CD4-positive, alpha-beta T cell (primary cell): ENCODE measurements at regions not wholly inside any gene's neighbourhood (a gene's known extent, or its start where the extent isn't known, plus 50 kb on each side); places are given as distances from the start of the nearest gene placed in this dataset.
A peak's percentile ranks its signal among the peaks of the same experiment; 100 is the strongest.

Source experiments
- ATAC-seq: fragments of 200-7000 bp; cut with Tn5 transposase; one replicate; pipeline ENCODE4 v1.10.0; 2022; ENCODE audit warnings: mild to moderate bottlenecking; ENCODE audit not compliant: poor library complexity
- CTCF ChIA-PET: fragments of 350-600 bp; sonication (Branson Sonifier 250); formaldehyde crosslinking; loops from one replicate; lab custom pipeline; 2021; ENCODE audit warnings: antibody characterized with exemption, inconsistent platforms; lab: Charles Lee
- POLR2A ChIA-PET: fragments of 350-600 bp; sonication (Branson Sonifier 250); formaldehyde crosslinking; loops from one replicate; lab custom pipeline; 2021; ENCODE audit warnings: antibody characterized with exemption, inconsistent platforms; lab: Charles Lee
- DNase-seq, 14 experiments: peaks; one replicate each; pipeline ENCODE4 v3.0.0-alpha.2; 2013 to 2020; ENCODE audit warnings: mixed read lengths in 2 of 14
- H3K27ac ChIP-seq, 2 donors: one replicate each; pipeline versions ENCODE4 v1.5.1 to v1.7.0; 2013; ENCODE audit warnings: low read length in 2 of 2, low read depth in 1 of 2, mild to moderate bottlenecking in 1 of 2
- H3K27me3 ChIP-seq, 2 experiments: 1 replicate in 1 of 2; 2 replicates in 1 of 2; pipeline versions ENCODE4 v1.6.1 to v1.7.0; 2013; ENCODE audit warnings: low read length in 2 of 2, control low read depth in 1 of 2, mild to moderate bottlenecking in 1 of 2, moderate library complexity in 1 of 2; ENCODE audit not compliant: insufficient read depth in 2 of 2, control insufficient read depth in 1 of 2
- H3K36me3 ChIP-seq: one replicate; pipeline ENCODE4 v1.6.1; 2013; ENCODE audit warnings: low read length, control low read depth; ENCODE audit not compliant: insufficient read depth
- H3K4me1 ChIP-seq: one replicate; pipeline ENCODE4 v1.6.1; 2013; ENCODE audit warnings: low read length, control low read depth; ENCODE audit not compliant: insufficient read depth
- H3K4me3 ChIP-seq: one replicate; pipeline ENCODE4 v1.5.1; 2013; ENCODE audit warnings: mild to moderate bottlenecking, low read length, moderate library complexity
- H3K9me3 ChIP-seq, 2 experiments: 1 replicate in 1 of 2; 2 replicates in 1 of 2; pipeline versions ENCODE4 v1.6.1 to v1.7.0; 2013; ENCODE audit warnings: low read length in 2 of 2, mild to moderate bottlenecking in 2 of 2, control low read depth in 1 of 2, moderate library complexity in 1 of 2; ENCODE audit not compliant: control insufficient read depth in 1 of 2, insufficient read depth in 1 of 2
- H3K27ac Mint-ChIP-seq: one replicate; pipeline ENCODE4 v1.8.0; 2020; ENCODE audit warnings: mixed read lengths
- H3K27me3 Mint-ChIP-seq: one replicate; pipeline ENCODE4 v1.8.0; 2021; ENCODE audit warnings: mixed read lengths
- H3K36me3 Mint-ChIP-seq: one replicate; pipeline ENCODE4 v1.8.0; 2021; ENCODE audit warnings: low read depth, mixed read lengths
- H3K4me1 Mint-ChIP-seq: one replicate; pipeline ENCODE4 v1.8.0; 2021; ENCODE audit warnings: low read depth, mixed read lengths
- H3K4me3 Mint-ChIP-seq: one replicate; pipeline ENCODE4 v1.8.0; 2020; ENCODE audit warnings: mild to moderate bottlenecking, mixed read lengths
- H3K9me3 Mint-ChIP-seq: one replicate; pipeline ENCODE4 v1.8.0; 2020; ENCODE audit warnings: mixed read lengths
- CTCF ChIP-seq: fragments of 200-600 bp; IDR thresholded peaks from one replicate; pipeline ENCODE4 v1.8.0; 2022; ENCODE audit warnings: antibody characterized with exemption, mild to moderate bottlenecking
- intact Hi-C, 2 experiments: fragments of 100-400 bp; cut with DNase I in 1 of 2; cut with micrococcal nuclease in 1 of 2; formaldehyde crosslinking; loops; one replicate each; pipeline versions ENCODE4 v1.15.1 to v1.9.0; 2023 to 2025; cut with DNase I, micrococcal nuclease

GRCh38 chr7:17678896-17679295 is 261.4 kb downstream of the SNX13 start:
- Histone ChIP-seq H3K36me3 (no peaks in the 10 kb centered on the region), H3K27ac (no peak overlapping the region), H3K4me1 (no peaks in the 10 kb centered on the region), H3K4me3 (no peak overlapping the region), H3K9me3 (no peaks in the 10 kb centered on the region), H3K27me3 (no peaks in the 10 kb centered on the region)
- Mint-ChIP-seq H3K27ac (no peak overlapping the region), H3K36me3 (no peaks in the 10 kb centered on the region), H3K4me3 (no peak overlapping the region), H3K27me3 (no peaks in the 10 kb centered on the region), H3K4me1 (no peaks in the 10 kb centered on the region), H3K9me3 (no peaks in the 10 kb centered on the region)
- ATAC-seq (no peak), DNase-seq (no peak)
- POLR2A ChIA-PET: no interaction called here
- CTCF ChIA-PET: no interaction called here
- intact Hi-C loops: loop anchor here in 1 of 2 experiments (5.0 kb wide), 1 partner anchor 983 kb away; no protein-coding TSS in a partner anchor
- TF ChIP-seq CTCF: no peak

GRCh38 chr7:17679458-17679857 is 260.8 kb downstream of the SNX13 start:
- Histone ChIP-seq H3K36me3 (no peaks in the 10 kb centered on the region), H3K4me1 (no peaks in the 10 kb centered on the region), H3K27ac (no peak overlapping the region), H3K4me3 (no peak overlapping the region), H3K27me3 (no peaks in the 10 kb centered on the region), H3K9me3 (no peaks in the 10 kb centered on the region)
- Mint-ChIP-seq H3K36me3 (no peaks in the 10 kb centered on the region), H3K27ac (no peak overlapping the region), H3K4me1 (no peaks in the 10 kb centered on the region), H3K4me3 (no peak overlapping the region), H3K27me3 (no peaks in the 10 kb centered on the region), H3K9me3 (no peaks in the 10 kb centered on the region)
- DNase-seq: no peak
- intact Hi-C loops: loop anchor here in 1 of 2 experiments (5.0 kb wide), 1 partner anchor 983 kb away; no protein-coding TSS in a partner anchor
- no peak for TF ChIP-seq CTCF
- no peak for ATAC-seq
- ChIA-PET CTCF (no interaction called here), POLR2A (no interaction called here)

GRCh38 chr7:17680026-17680425 is 260.3 kb downstream of the SNX13 start:
- no peak overlapping the region for H3K4me3 ChIP-seq
- DNase-seq: peak in 2 of 14 experiments; percentile 61 to 68
- H3K36me3 Mint-ChIP-seq: no peaks in the 10 kb centered on the region
- H3K4me1 ChIP-seq: no peaks in the 10 kb centered on the region
- H3K27ac Mint-ChIP-seq: no peak overlapping the region
- ChIA-PET POLR2A (no interaction called here), CTCF (no interaction called here)
- no peaks in the 10 kb centered on the region for H3K27me3 ChIP-seq
- H3K27me3 Mint-ChIP-seq: no peaks in the 10 kb centered on the region
- no peaks in the 10 kb centered on the region for H3K4me1 Mint-ChIP-seq
- no peak for ATAC-seq
- H3K4me3 Mint-ChIP-seq: no peak overlapping the region
- intact Hi-C loops: loop anchor here (1.0 to 10.0 kb wide), 5 partner anchors 665 to 1986 kb away; no protein-coding TSS in a partner anchor
- no peaks in the 10 kb centered on the region for H3K9me3 Mint-ChIP-seq
- TF ChIP-seq CTCF: no peak
- H3K27ac ChIP-seq: no peak overlapping the region
- no peaks in the 10 kb centered on the region for H3K9me3 ChIP-seq
- no peaks in the 10 kb centered on the region for H3K36me3 ChIP-seq
